ENCODE measurements at regions not wholly inside any gene's neighbourhood (a gene's known extent, or its start where the extent isn't known, plus 50 kb on each side); places are given as distances from the start of the nearest gene placed in this dataset.
"Not testable (repeated sequence)": the region's sequence is repeated elsewhere in the genome, so short reads cannot be mapped to it uniquely, and the experiment has no call there.

DNA sequence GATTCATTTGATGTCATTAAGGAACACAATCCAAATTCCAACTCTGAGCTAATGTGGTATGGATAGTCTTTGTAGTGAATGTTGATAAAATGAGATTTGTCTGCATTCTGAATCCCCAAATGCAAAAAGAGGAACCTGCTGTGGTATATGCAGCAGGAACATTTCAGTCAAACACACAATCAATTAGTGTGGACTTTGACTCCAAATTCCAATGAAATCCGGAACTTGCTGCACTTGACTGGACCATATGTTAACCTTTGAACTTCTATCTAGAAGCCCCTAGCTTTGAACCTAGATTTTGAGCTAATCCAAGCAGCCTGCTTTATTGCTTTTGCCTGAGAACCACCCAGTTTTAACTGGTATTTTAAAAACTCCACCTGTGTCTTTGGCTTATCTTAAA lies 341.3 kb downstream of the SPRY2 start:
- Mint-ChIP-seq H3K4me1 (no peaks in the 10 kb centered on the region), H3K27ac (no peak overlapping the region), H3K36me3 (no peaks in the 10 kb centered on the region), H3K9me3 (no peaks in the 10 kb centered on the region), H3K4me3 (no peak overlapping the region), H3K27me3 (no peaks in the 10 kb centered on the region)
- DNase-seq: no peak
- POLR2A ChIA-PET: no interaction called here
- no peak for ATAC-seq (ENCODE audit: low read depth)

DNA sequence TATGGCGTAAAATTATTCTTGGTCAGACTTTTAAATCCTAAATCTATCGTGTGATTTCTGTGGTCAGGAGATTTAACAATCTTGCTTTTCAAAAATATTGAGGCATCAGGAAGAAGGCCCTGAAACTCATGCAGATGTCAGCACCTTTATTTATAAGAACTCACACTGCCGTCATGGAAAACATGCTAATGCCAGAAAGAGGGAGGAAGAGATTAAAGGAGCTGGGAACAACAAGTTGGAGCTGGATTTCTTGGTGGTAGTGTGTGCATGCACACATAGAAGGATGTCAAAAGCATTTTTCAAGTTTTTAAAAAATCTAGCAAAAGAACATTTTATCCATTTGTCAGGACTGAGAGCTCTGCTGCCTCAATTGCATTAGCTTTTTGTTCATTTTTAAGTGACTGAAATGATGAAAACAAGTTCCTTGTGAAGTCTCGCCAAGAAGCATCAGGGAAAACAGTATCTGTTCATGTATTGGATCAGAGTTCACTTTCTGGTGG lies 342.5 kb downstream of the SPRY2 start:
- ATAC-seq (ENCODE audit: low read depth) (no peak), DNase-seq (no peak)
- Mint-ChIP-seq H3K4me1 (no peaks in the 10 kb centered on the region), H3K9me3 (no peaks in the 10 kb centered on the region), H3K4me3 (no peak overlapping the region), H3K27ac (no peak overlapping the region), H3K27me3 (no peaks in the 10 kb centered on the region), H3K36me3 (no peaks in the 10 kb centered on the region)
- POLR2A ChIA-PET: no interaction called here

DNA sequence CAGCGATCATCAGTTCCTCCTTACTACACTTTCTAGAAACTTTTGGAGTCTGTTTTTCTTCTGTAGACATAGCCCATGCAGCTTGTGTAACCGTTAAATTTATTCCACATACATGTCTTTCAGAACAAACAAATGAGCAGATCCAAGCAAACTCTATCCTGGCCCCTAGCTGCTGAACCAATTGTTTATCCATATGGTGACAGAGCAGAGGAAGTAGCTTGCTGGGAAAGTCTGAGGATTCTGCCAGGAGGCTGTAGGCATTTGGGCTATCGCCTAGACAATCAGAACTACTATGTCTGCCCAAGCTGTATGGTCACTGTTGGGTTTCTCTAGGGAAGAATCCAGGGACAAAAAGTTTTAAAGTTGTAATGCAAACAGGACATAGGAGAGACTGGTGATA lies 343.7 kb downstream of the SPRY2 start:
- Mint-ChIP-seq H3K36me3 (no peaks in the 10 kb centered on the region), H3K27ac (no peak overlapping the region), H3K27me3 (no peaks in the 10 kb centered on the region), H3K9me3 (no peaks in the 10 kb centered on the region), H3K4me3 (no peak overlapping the region), H3K4me1 (no peaks in the 10 kb centered on the region)
- ATAC-seq (ENCODE audit: low read depth) (no peak), DNase-seq (no peak)
- POLR2A ChIA-PET: no interaction called here

DNA sequence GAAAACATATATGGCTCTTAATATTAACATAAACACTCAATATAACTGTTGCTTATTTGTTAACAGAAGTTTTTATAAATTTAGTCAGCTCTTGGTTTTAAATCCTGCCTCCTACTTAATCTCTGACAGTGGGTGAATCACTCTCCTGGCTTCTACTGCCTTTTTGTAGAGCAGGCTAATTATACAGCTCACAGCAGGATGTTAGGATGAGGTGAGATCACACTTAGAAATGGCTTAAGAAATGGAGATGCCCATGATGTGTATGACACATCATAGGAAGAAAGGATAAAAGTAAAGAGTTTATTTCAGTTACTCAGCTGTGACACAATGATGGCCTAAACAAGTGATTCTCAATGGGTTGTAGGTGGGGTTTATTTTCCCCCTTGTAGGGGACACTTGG lies 345.6 kb downstream of the SPRY2 start:
- no peaks in the 10 kb centered on the region for H3K27me3 Mint-ChIP-seq
- POLR2A ChIA-PET: no interaction called here
- DNase-seq (no peak), ATAC-seq (ENCODE audit: low read depth) (no peak)
- no peaks in the 10 kb centered on the region for H3K9me3 Mint-ChIP-seq
- H3K27ac Mint-ChIP-seq: no peak overlapping the region
- H3K4me1 Mint-ChIP-seq: no peaks in the 10 kb centered on the region
- H3K36me3 Mint-ChIP-seq: no peaks in the 10 kb centered on the region
- H3K4me3 Mint-ChIP-seq: no peak overlapping the region

DNA sequence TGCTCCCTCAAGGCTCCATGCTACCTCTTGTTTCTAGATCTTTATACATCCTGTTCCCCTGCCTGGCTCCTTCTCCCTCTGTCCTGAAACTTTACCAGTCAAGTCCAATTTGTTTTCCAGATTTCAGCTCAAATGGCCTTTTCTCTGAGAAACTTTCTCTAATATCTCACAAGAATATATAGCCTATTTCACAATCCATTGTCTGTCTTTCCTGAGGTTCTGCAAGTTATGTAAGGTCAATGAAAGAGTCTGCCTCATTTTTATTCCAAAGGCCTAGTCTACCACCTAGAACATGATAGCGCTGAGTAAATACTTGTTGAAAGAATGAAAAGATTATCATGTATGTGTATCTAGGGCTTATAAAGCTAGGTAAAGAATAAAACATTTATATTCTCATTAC lies 348.8 kb downstream of the SPRY2 start:
- no peak overlapping the region for H3K27ac Mint-ChIP-seq
- no peaks in the 10 kb centered on the region for H3K4me1 Mint-ChIP-seq
- H3K36me3 Mint-ChIP-seq: no peaks in the 10 kb centered on the region
- H3K9me3 Mint-ChIP-seq: no peaks in the 10 kb centered on the region
- no peak overlapping the region for H3K4me3 Mint-ChIP-seq
- ATAC-seq (ENCODE audit: low read depth) (no peak), DNase-seq (no peak)
- no peaks in the 10 kb centered on the region for H3K27me3 Mint-ChIP-seq
- POLR2A ChIA-PET: no interaction called here

DNA sequence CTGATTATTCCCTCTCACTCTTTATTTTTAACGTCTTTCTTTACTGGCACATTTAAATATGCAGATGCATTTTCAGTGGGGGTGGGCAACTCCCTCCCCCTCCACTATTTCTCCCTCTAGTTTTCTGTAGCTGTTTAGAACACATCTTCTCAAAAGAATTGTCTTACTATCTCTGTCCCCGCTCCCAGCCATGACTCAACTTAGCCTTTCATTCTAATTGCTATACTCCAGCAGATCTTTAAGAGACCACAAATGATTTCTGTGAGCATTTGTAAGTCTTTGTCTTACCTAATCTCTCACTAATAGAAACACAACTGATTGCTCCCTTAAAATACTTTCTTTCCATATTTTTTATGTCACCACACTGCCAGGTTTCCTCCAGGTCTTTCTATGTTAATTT lies 350.9 kb downstream of the SPRY2 start:
- H3K4me1 Mint-ChIP-seq: no peaks in the 10 kb centered on the region
- H3K27me3 Mint-ChIP-seq: no peaks in the 10 kb centered on the region
- H3K36me3 Mint-ChIP-seq: no peaks in the 10 kb centered on the region
- POLR2A ChIA-PET: no interaction called here
- no peak for DNase-seq
- no peak overlapping the region for H3K27ac Mint-ChIP-seq
- no peak overlapping the region for H3K4me3 Mint-ChIP-seq
- ATAC-seq (ENCODE audit: low read depth): no peak
- no peaks in the 10 kb centered on the region for H3K9me3 Mint-ChIP-seq

DNA sequence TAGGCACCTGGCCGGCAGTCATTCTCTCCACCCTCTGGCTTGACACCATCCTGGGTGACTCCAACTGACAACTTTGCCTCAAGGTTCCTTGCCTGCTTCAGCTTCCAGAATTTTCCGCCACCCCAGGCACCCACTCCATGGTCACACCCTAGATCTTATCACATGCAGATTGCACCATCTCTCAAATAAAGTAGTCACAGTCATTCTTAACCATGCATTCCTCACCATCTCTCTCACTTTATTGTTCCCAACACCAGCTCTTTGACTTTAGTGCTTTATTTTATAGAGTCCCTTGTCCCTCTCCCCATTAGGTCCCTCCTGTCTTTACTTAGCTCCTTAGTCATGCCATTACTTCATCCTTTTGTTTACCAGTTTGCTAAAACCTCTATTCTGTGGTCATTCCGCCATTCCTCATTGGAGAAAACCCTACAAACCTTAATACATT lies 351.7 kb downstream of the SPRY2 start:
- no peak overlapping the region for H3K27ac Mint-ChIP-seq

DNA sequence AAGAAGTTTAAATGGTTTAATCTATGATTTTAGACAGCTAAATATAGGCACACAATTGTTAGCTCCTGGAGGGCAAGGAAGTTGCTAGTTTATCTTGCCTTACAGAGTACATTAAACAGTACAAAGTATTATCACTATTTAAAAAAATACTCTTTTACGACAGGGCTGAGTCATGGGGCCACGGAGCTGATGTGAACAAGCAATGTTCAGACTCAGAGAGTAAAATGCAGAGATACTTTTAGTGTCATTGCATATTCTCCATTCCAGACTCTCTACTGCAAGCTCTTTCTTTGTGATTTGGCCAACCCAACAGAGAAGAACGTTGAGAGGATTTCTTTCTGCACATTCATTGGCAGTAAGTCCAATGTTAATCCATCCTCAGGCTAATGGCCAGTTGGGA lies 352.4 kb downstream of the SPRY2 start:
- POLR2A ChIA-PET: no interaction called here
- ATAC-seq (ENCODE audit: low read depth) (no peak), DNase-seq (no peak)
- no peak overlapping the region for H3K4me3 Mint-ChIP-seq
- H3K4me1 Mint-ChIP-seq: no peaks in the 10 kb centered on the region
- no peak overlapping the region for H3K27ac Mint-ChIP-seq
- H3K36me3 Mint-ChIP-seq: no peaks in the 10 kb centered on the region
- H3K9me3 Mint-ChIP-seq: no peaks in the 10 kb centered on the region
- H3K27me3 Mint-ChIP-seq: no peaks in the 10 kb centered on the region

More for the DNA sequence above, 351.7 kb downstream of the SPRY2 start:
- Mint-ChIP-seq H3K4me3 (no peak overlapping the region), H3K36me3 (no peaks in the 10 kb centered on the region), H3K4me1 (no peaks in the 10 kb centered on the region), H3K9me3 (no peaks in the 10 kb centered on the region), H3K27me3 (no peaks in the 10 kb centered on the region)
- POLR2A ChIA-PET: no interaction called here
- DNase-seq: no peak
- ATAC-seq (ENCODE audit: low read depth): no peak

DNA sequence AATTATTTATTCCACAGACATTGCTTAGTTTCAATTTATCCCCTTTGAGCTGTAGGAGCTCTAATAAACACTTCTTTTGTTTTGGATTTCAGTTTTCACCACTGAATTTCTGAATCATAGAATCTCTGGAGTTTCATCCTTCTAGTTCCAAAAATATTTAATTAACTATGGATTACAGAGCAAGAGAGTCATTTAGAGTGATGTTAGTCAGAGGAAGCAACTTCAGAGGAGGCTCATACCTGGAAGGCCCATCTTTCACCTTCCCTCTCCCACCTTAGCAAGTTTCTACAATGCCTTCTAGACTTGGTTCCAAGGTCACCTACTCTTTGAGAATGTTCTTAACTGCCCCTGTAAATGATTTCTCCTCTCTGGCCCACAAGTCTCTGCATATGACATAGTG lies 353.2 kb downstream of the SPRY2 start:
- no peaks in the 10 kb centered on the region for H3K4me1 Mint-ChIP-seq
- no peak overlapping the region for H3K4me3 Mint-ChIP-seq
- no peaks in the 10 kb centered on the region for H3K27me3 Mint-ChIP-seq
- ATAC-seq (ENCODE audit: low read depth): no peak
- no peak overlapping the region for H3K27ac Mint-ChIP-seq
- H3K9me3 Mint-ChIP-seq: no peaks in the 10 kb centered on the region
- no peaks in the 10 kb centered on the region for H3K36me3 Mint-ChIP-seq
- POLR2A ChIA-PET: no interaction called here
- no peak for DNase-seq

DNA sequence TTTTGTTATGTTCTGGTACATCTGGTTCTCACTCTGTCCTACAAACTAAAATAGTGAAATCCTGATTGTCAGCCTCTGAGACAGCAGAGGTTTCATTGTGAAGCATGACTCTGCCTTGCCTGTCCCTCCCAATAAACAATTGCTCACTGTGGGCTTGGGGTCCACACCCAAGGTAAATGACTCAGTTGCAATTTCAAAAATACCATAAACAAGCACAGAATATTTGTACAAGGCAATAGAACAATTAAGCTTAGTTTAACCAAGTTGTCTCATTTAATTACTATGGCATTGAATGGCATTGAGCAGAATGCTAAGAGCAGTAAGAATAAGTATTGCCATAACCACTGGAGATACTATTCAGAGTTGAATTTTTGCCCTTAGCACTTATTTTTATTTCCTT lies 353.6 kb downstream of the SPRY2 start:
- H3K9me3 Mint-ChIP-seq: no peaks in the 10 kb centered on the region
- no peaks in the 10 kb centered on the region for H3K27me3 Mint-ChIP-seq
- H3K4me3 Mint-ChIP-seq: no peak overlapping the region
- H3K27ac Mint-ChIP-seq: no peak overlapping the region
- POLR2A ChIA-PET: no interaction called here
- DNase-seq (no peak), ATAC-seq (ENCODE audit: low read depth) (no peak)
- no peaks in the 10 kb centered on the region for H3K36me3 Mint-ChIP-seq
- H3K4me1 Mint-ChIP-seq: no peaks in the 10 kb centered on the region

DNA sequence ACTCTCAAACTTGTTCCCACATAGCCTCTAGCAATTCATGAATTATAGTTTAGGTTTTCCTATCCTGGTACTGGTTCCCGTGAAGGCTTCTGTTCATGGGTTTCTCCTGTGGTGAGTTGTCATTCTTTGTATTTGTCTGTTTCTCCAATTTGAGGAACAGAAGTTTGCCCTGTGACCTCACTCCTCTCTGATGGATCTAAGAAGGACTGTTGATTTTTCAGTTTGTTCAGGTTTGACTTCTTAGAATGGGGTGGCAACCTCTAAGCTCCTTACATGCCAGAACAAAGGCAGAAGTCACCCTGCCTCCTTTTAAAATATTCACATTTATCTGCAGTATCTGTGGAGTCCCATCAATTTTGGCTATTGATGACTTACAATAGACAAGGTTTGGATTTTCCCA lies 354.0 kb downstream of the SPRY2 start:
- H3K9me3 Mint-ChIP-seq: no peaks in the 10 kb centered on the region
- DNase-seq: no peak

DNA sequence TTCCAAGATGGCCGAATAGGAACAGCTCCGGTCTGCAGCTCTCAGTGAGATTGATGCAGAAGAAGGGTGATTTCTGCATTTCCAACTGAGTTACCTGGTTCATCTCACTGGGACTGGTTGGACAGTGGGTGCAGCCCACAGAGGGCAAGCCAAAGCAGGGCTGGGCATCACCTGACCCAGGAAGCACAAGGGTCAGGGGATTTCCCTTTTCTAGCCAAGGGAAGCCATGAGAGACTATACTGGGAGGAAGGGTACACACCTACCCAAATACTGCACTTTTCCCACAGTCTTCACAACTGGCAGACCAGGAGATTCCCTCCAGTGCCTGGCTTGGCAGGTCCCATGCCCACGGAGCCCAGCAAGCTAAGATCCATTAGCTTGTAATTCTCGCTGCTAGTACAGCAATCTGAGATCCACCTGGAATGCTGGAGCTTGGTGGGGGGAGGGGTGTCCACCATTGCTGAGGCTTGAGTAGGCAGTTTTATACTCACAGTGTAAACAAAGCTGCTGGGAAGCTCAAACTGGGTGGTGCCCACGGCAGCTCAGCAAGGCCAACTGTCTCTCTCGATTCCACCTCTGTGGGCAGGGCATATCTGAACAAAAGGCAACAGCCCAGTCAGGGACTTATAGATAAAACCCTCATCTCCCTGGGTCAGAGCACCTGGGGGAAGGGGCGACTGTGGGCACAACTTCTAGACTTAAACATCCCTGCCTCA lies 365.8 kb downstream of the SPRY2 start:
- H3K4me3 Mint-ChIP-seq; ATAC-seq (ENCODE audit: low read depth); H3K36me3 Mint-ChIP-seq; POLR2A ChIA-PET; H3K4me1 Mint-ChIP-seq; H3K27me3 Mint-ChIP-seq; H3K9me3 Mint-ChIP-seq; H3K27ac Mint-ChIP-seq; DNase-seq: not testable (repeated sequence)

More for the DNA sequence above, 354.0 kb downstream of the SPRY2 start:
- POLR2A ChIA-PET: no interaction called here
- Mint-ChIP-seq H3K27ac (no peak overlapping the region), H3K36me3 (no peaks in the 10 kb centered on the region), H3K4me3 (no peak overlapping the region), H3K4me1 (no peaks in the 10 kb centered on the region), H3K27me3 (no peaks in the 10 kb centered on the region)
- ATAC-seq (ENCODE audit: low read depth): no peak

DNA sequence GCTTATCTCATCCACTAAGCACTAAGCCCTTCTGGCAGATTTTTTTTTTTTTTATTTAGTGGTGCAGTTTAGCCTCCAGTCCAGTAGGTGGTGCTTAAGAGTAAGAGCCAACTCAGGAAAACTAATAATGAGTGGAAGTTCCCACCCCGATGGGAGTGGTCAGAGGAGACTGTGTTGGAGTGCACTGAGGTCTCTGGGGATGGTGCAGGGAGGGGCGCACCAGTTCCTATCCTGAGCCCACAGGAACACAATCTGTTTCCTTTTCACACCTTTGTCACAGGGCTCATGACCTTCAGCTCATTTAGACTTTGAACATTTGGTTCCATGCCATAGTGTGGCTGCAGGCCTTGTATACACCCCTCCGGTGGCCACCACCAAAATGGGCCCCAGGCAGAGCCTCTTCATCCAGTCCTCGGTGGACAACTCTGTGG lies 367.4 kb downstream of the SPRY2 start:
- H3K4me3 Mint-ChIP-seq: no peak overlapping the region

DNA sequence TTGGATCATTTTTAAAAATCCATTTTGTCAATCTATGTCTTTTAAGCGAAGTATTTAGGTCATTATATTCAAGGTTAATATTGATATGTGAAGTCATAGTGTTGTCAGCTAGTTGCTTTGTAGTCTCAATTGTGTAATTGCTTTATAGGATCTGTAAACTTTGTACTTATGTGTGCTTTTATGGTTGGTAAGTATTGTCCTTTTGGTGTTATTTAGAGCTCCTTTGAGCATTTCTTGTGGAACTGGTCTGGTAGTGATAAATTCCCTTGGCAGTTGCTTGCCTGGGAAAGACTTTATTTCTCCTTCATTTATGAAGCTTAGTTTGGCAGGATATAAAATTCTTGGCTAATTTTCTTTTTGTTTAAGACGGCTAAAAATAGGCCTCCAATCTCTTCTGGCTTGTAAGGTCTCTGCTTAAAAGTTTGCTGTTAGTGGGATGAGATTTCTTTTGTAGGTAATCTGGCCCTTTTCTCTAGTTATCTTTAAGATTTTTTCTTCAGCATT lies 368.8 kb downstream of the SPRY2 start:
- no peak overlapping the region for H3K27ac Mint-ChIP-seq
- ATAC-seq (ENCODE audit: low read depth): no peak
- POLR2A ChIA-PET: no interaction called here
- H3K36me3 Mint-ChIP-seq: no peaks in the 10 kb centered on the region
- H3K4me1 Mint-ChIP-seq: no peaks in the 10 kb centered on the region
- H3K27me3 Mint-ChIP-seq: no peaks in the 10 kb centered on the region
- DNase-seq: no peak
- no peaks in the 10 kb centered on the region for H3K9me3 Mint-ChIP-seq
- no peak overlapping the region for H3K4me3 Mint-ChIP-seq

More for the DNA sequence above, 367.4 kb downstream of the SPRY2 start:
- no peak for ATAC-seq (ENCODE audit: low read depth)
- Mint-ChIP-seq H3K4me1 (no peaks in the 10 kb centered on the region), H3K27ac (no peak overlapping the region), H3K36me3 (no peaks in the 10 kb centered on the region), H3K27me3 (no peaks in the 10 kb centered on the region), H3K9me3 (no peaks in the 10 kb centered on the region)
- DNase-seq: no peak
- POLR2A ChIA-PET: no interaction called here

All from activated naive CD8-positive, alpha-beta T cell treated with anti-CD3 and anti-CD28 coated beads, Interleukin-2, amount 10 ng/mL, durations not matched to agents 7 days and 5 days (primary cell).